ENCODE measurements at regions not wholly inside any gene's neighbourhood (a gene's known extent, or its start where the extent isn't known, plus 50 kb on each side); places are given as distances from the start of the nearest gene placed in this dataset.
A peak's percentile ranks its signal among the peaks of the same experiment; 100 is the strongest.
"Not testable (repeated sequence)": the region's sequence is repeated elsewhere in the genome, so short reads cannot be mapped to it uniquely, and the experiment has no call there.

GRCh38 chr10:29735628-29736365 is 101.0 kb upstream of the SVIL start:
- no peaks in the 10 kb centered on the region for H3K9me3 ChIP-seq
- peak; percentile 65 to 87 for DNase-seq (ENCODE audit: low spot score in 2 of 2)
- peaks cover 19% of the 10 kb centered on the region for H3K4me1 ChIP-seq
- in situ Hi-C loops (cut with MboI; ENCODE audit: low sequenced_read_pairs): no loop called here
- peak overlapping the region; percentile 55 for H3K4me3 ChIP-seq
- no peaks in the 10 kb centered on the region for H3K27me3 ChIP-seq (ENCODE audit: low read depth)
- H3K36me3 ChIP-seq (replicated peaks): no peaks in the 10 kb centered on the region

GRCh38 chr10:29734962-29735627 is 100.3 kb upstream of the SVIL start:
- H3K4me1 ChIP-seq: peaks cover 26% of the 10 kb centered on the region
- no peaks in the 10 kb centered on the region for H3K9me3 ChIP-seq
- no peaks in the 10 kb centered on the region for H3K27me3 ChIP-seq (ENCODE audit: low read depth)
- in situ Hi-C loops (cut with MboI; ENCODE audit: low sequenced_read_pairs): no loop called here
- H3K4me3 ChIP-seq: peak overlapping the region; percentile 55
- DNase-seq (ENCODE audit: low spot score in 2 of 2): peak in 1 of 2 experiments; percentile 51
- H3K36me3 ChIP-seq (replicated peaks): no peaks in the 10 kb centered on the region

GRCh38 chr10:29734640-29734961 is 99.8 kb upstream of the SVIL start:
- no peaks in the 10 kb centered on the region for H3K9me3 ChIP-seq
- no peaks in the 10 kb centered on the region for H3K36me3 ChIP-seq (replicated peaks)
- H3K27me3 ChIP-seq (ENCODE audit: low read depth): no peaks in the 10 kb centered on the region
- DNase-seq (ENCODE audit: low spot score in 2 of 2): no peak
- H3K4me1 ChIP-seq: peaks cover 27% of the 10 kb centered on the region
- in situ Hi-C loops (cut with MboI; ENCODE audit: low sequenced_read_pairs): no loop called here
- H3K4me3 ChIP-seq: peak overlapping the region; percentile 55

GRCh38 chr10:29733323-29733722 is 98.6 kb upstream of the SVIL start:
- H3K36me3 ChIP-seq (replicated peaks): no peaks in the 10 kb centered on the region
- in situ Hi-C loops (cut with MboI; ENCODE audit: low sequenced_read_pairs): no loop called here
- no peak for DNase-seq (ENCODE audit: low spot score in 2 of 2)
- H3K9me3 ChIP-seq: no peaks in the 10 kb centered on the region
- peaks cover 36% of the 10 kb centered on the region for H3K4me1 ChIP-seq
- no peak overlapping the region for H3K4me3 ChIP-seq
- H3K27me3 ChIP-seq (ENCODE audit: low read depth): no peaks in the 10 kb centered on the region

- peaks cover 37% of the 10 kb centered on the region for H3K4me1 ChIP-seq
- H3K27me3 ChIP-seq (ENCODE audit: low read depth): no peaks in the 10 kb centered on the region
- no peaks in the 10 kb centered on the region for H3K9me3 ChIP-seq
- in situ Hi-C loops (cut with MboI; ENCODE audit: low sequenced_read_pairs): no loop called here
- no peak for DNase-seq (ENCODE audit: low spot score in 2 of 2)
- no peak overlapping the region for H3K4me3 ChIP-seq
- H3K36me3 ChIP-seq (replicated peaks): no peaks in the 10 kb centered on the region
These were observed 98.1 kb upstream of the SVIL start for GRCh38 chr10:29732918-29733317.

GRCh38 chr10:29731760-29732159 is 97.0 kb upstream of the SVIL start:
- no peaks in the 10 kb centered on the region for H3K9me3 ChIP-seq
- peaks cover 40% of the 10 kb centered on the region for H3K4me1 ChIP-seq
- H3K27me3 ChIP-seq (ENCODE audit: low read depth): no peaks in the 10 kb centered on the region
- H3K4me3 ChIP-seq: no peak overlapping the region
- peak in 1 of 2 experiments; percentile 82 for DNase-seq (ENCODE audit: low spot score in 2 of 2)
- in situ Hi-C loops (cut with MboI; ENCODE audit: low sequenced_read_pairs): no loop called here
- H3K36me3 ChIP-seq (replicated peaks): no peaks in the 10 kb centered on the region

- peak in 1 of 2 experiments; percentile 55 for DNase-seq (ENCODE audit: low spot score in 2 of 2)
- Histone ChIP-seq H3K27me3 (ENCODE audit: low read depth) (no peaks in the 10 kb centered on the region), H3K4me3 (no peak overlapping the region), H3K36me3 (replicated peaks) (no peaks in the 10 kb centered on the region), H3K4me1 (peaks cover 40% of the 10 kb centered on the region), H3K9me3 (no peaks in the 10 kb centered on the region)
- in situ Hi-C loops (cut with MboI; ENCODE audit: low sequenced_read_pairs): no loop called here
These were observed 96.2 kb upstream of the SVIL start for GRCh38 chr10:29730969-29731368.

- in situ Hi-C loops (cut with MboI; ENCODE audit: low sequenced_read_pairs): no loop called here
- Histone ChIP-seq H3K9me3 (no peaks in the 10 kb centered on the region), H3K4me3 (no peak overlapping the region), H3K4me1 (peaks cover 40% of the 10 kb centered on the region), H3K27me3 (ENCODE audit: low read depth) (no peaks in the 10 kb centered on the region), H3K36me3 (replicated peaks) (no peaks in the 10 kb centered on the region)
- no peak for DNase-seq (ENCODE audit: low spot score in 2 of 2)
These were observed 95.7 kb upstream of the SVIL start for GRCh38 chr10:29730458-29730857.

- in situ Hi-C loops (cut with MboI; ENCODE audit: low sequenced_read_pairs): no loop called here
- H3K36me3 ChIP-seq (replicated peaks): no peaks in the 10 kb centered on the region
- H3K27me3 ChIP-seq (ENCODE audit: low read depth): no peaks in the 10 kb centered on the region
- H3K4me1 ChIP-seq: peaks cover 36% of the 10 kb centered on the region
- no peaks in the 10 kb centered on the region for H3K9me3 ChIP-seq
- no peak overlapping the region for H3K4me3 ChIP-seq
- DNase-seq (ENCODE audit: low spot score in 2 of 2): peak; percentile 59 to 86
These were observed 93.8 kb upstream of the SVIL start for GRCh38 chr10:29728541-29729049.

- H3K4me3 ChIP-seq; H3K9me3 ChIP-seq; DNase-seq (ENCODE audit: low spot score in 2 of 2); H3K36me3 ChIP-seq (replicated peaks); H3K27me3 ChIP-seq (ENCODE audit: low read depth); in situ Hi-C loops (cut with MboI; ENCODE audit: low sequenced_read_pairs): not testable (repeated sequence)
- peaks cover 24% of the 10 kb centered on the region for H3K4me1 ChIP-seq
These were observed 91.2 kb upstream of the SVIL start for GRCh38 chr10:29725927-29726326.

- Histone ChIP-seq H3K27me3 (ENCODE audit: low read depth) (no peaks in the 10 kb centered on the region), H3K4me3 (no peak overlapping the region), H3K4me1 (peaks cover 17% of the 10 kb centered on the region), H3K9me3 (no peaks in the 10 kb centered on the region), H3K36me3 (replicated peaks) (no peaks in the 10 kb centered on the region)
- in situ Hi-C loops (cut with MboI; ENCODE audit: low sequenced_read_pairs): no loop called here
- no peak for DNase-seq (ENCODE audit: low spot score in 2 of 2)
These were observed 90.5 kb upstream of the SVIL start for GRCh38 chr10:29725133-29725720.

GRCh38 chr10:29723726-29724125 is 89.0 kb upstream of the SVIL start:
- H3K4me3 ChIP-seq: no peak overlapping the region
- H3K36me3 ChIP-seq (replicated peaks): no peaks in the 10 kb centered on the region
- no peak for DNase-seq (ENCODE audit: low spot score in 2 of 2)
- H3K9me3 ChIP-seq: no peaks in the 10 kb centered on the region
- H3K4me1 ChIP-seq: peaks cover 9% of the 10 kb centered on the region
- H3K27me3 ChIP-seq (ENCODE audit: low read depth): no peaks in the 10 kb centered on the region
- in situ Hi-C loops (cut with MboI; ENCODE audit: low sequenced_read_pairs): no loop called here

- DNase-seq (ENCODE audit: low spot score in 2 of 2): no peak
- in situ Hi-C loops (cut with MboI; ENCODE audit: low sequenced_read_pairs): no loop called here
- H3K36me3 ChIP-seq (replicated peaks): no peaks in the 10 kb centered on the region
- H3K27me3 ChIP-seq (ENCODE audit: low read depth): no peaks in the 10 kb centered on the region
- peaks cover 3% of the 10 kb centered on the region for H3K4me1 ChIP-seq
- H3K4me3 ChIP-seq: no peak overlapping the region
- no peaks in the 10 kb centered on the region for H3K9me3 ChIP-seq
These were observed 88.0 kb upstream of the SVIL start for GRCh38 chr10:29722777-29723176.

GRCh38 chr10:29720149-29720548 is 85.4 kb upstream of the SVIL start:
- Histone ChIP-seq H3K4me1 (peaks cover 2% of the 10 kb centered on the region; the same call in 1 of the 2 replicates), H3K4me3 (no peak overlapping the region), H3K9me3 (no peaks in the 10 kb centered on the region), H3K36me3 (replicated peaks) (no peaks in the 10 kb centered on the region), H3K27me3 (ENCODE audit: low read depth) (no peaks in the 10 kb centered on the region)
- DNase-seq (ENCODE audit: low spot score in 2 of 2): no peak
- in situ Hi-C loops (cut with MboI; ENCODE audit: low sequenced_read_pairs): no loop called here

Measured in HAP-1 (cell line).